GM12892 (cell line): ENCODE measurements at regions not wholly inside any gene's neighbourhood (a gene's known extent, or its start where the extent isn't known, plus 50 kb on each side); places are given as distances from the start of the nearest gene placed in this dataset.

Source experiments
- POLR2A ChIP-seq: IDR thresholded peaks from 2 replicates; pipeline ENCODE4 v1.6.1; 2011; ENCODE audit warnings: low read depth, low read length, control low read depth
- POLR2AphosphoS5 ChIP-seq: IDR thresholded peaks from 2 replicates; pipeline ENCODE4 v1.6.1; 2011; ENCODE audit warnings: low read depth, low read length, control low read depth

DNA sequence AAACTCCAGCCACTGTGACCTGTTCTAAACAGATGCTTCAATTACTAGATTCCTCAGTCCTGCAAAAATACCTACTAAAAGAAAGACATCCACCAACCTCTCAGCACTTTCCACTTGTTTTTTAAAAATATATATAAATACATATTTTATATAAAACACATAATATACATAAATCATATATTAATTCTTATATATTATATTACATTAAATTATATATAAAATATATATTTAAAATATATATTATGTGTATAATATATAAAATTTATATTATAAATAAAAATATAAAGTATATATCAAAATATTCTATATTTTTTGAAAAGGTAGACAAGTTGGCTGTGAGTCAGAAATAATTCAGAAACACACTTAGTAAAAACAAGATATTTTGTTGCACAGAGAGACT is 2371.8 kb upstream of the ACO1 start:
- TF ChIP-seq POLR2AphosphoS5 (no peak), POLR2A (no peak)
